ENCODE measurements at regions not wholly inside any gene's neighbourhood (a gene's known extent, or its start where the extent isn't known, plus 50 kb on each side); places are given as distances from the start of the nearest gene placed in this dataset.

GRCh38 chr20:63087236-63087871 lies 80.6 kb upstream of the BHLHE23 start:
- DNase-seq (ENCODE audit: low spot score), result no peak

- no peak for DNase-seq (ENCODE audit: low spot score)
Measured at GRCh38 chr20:63086421-63087235, 79.9 kb upstream of the BHLHE23 start.

GRCh38 chr20:63085151-63085861 lies 78.5 kb upstream of the BHLHE23 start:
- DNase-seq (ENCODE audit: low spot score), result no peak

- DNase-seq (ENCODE audit: low spot score), result no peak
Measured at GRCh38 chr20:63084563-63084927, 77.8 kb upstream of the BHLHE23 start.

GRCh38 chr20:63083831-63084562 lies 77.2 kb upstream of the BHLHE23 start:
- no peak for DNase-seq (ENCODE audit: low spot score)

GRCh38 chr20:63082939-63083735 lies 76.4 kb upstream of the BHLHE23 start:
- DNase-seq (ENCODE audit: low spot score), result no peak

GRCh38 chr20:63082308-63082938 lies 75.7 kb upstream of the BHLHE23 start:
- peak; percentile 53 for DNase-seq (ENCODE audit: low spot score)

GRCh38 chr20:63081831-63082230 lies 75.1 kb upstream of the BHLHE23 start:
- DNase-seq (ENCODE audit: low spot score), result no peak

GRCh38 chr20:63081351-63081750 lies 74.6 kb upstream of the BHLHE23 start:
- DNase-seq (ENCODE audit: low spot score), result no peak

GRCh38 chr20:63080811-63081210 lies 74.0 kb upstream of the BHLHE23 start:
- DNase-seq (ENCODE audit: low spot score), result no peak

- no peak for DNase-seq (ENCODE audit: low spot score)
Measured at GRCh38 chr20:63080411-63080810, 73.6 kb upstream of the BHLHE23 start.

- no peak for DNase-seq (ENCODE audit: low spot score)
Measured at GRCh38 chr20:63079971-63080370, 73.2 kb upstream of the BHLHE23 start.

- no peak for DNase-seq (ENCODE audit: low spot score)
Measured at GRCh38 chr20:63077705-63078104, 70.9 kb upstream of the BHLHE23 start.

- no peak for DNase-seq (ENCODE audit: low spot score)
Measured at GRCh38 chr20:63076421-63076820, 69.7 kb upstream of the BHLHE23 start.

GRCh38 chr20:63074631-63075030 lies 67.9 kb upstream of the BHLHE23 start:
- no peak for DNase-seq (ENCODE audit: low spot score)

- no peak for DNase-seq (ENCODE audit: low spot score)
Measured at GRCh38 chr20:63074182-63074581, 67.4 kb upstream of the BHLHE23 start.

- DNase-seq (ENCODE audit: low spot score), result no peak
Measured at GRCh38 chr20:63073738-63074065, 66.9 kb upstream of the BHLHE23 start.

GRCh38 chr20:63072991-63073737 lies 66.4 kb upstream of the BHLHE23 start:
- no peak for DNase-seq (ENCODE audit: low spot score)

GRCh38 chr20:63072231-63072791 lies 65.5 kb upstream of the BHLHE23 start:
- no peak for DNase-seq (ENCODE audit: low spot score)

- peak; percentile 37 for DNase-seq (ENCODE audit: low spot score)
Measured at GRCh38 chr20:63071541-63072181, 64.9 kb upstream of the BHLHE23 start.

Data from germinal center (tissue), 1 donor.